IMR-90 (cell line): ENCODE measurements at regions not wholly inside any gene's neighbourhood (a gene's known extent, or its start where the extent isn't known, plus 50 kb on each side); places are given as distances from the start of the nearest gene placed in this dataset.

Experiments used
- ATAC-seq: fragments of 200-7000 bp; cut with Tn5 transposase; 2 replicates; pipeline ENCODE4 v1.9.1; 2020; ENCODE audit warnings: low read depth, mild to moderate bottlenecking, moderate library complexity
- BruUV-seq: library from RNA; stranded (reverse); fragments of 400-500 nt; replicated peaks from 2 replicates; lab custom pipeline; 2021; lab: Mats Ljungman, UMichigan
- CTCF ChIA-PET: fragments of 300-600 bp; formaldehyde crosslinking; extraction: SDS; loops from one replicate; lab custom pipeline; 2021; ENCODE audit warnings: antibody characterized with exemption; lab: Yijun Ruan, JAX
- POLR2A ChIA-PET: fragments of 300-600 bp; sonication (Branson Sonifier 250); formaldehyde crosslinking; loops from one replicate; lab custom pipeline; 2022; ENCODE audit warnings: antibody characterized with exemption; ENCODE audit not compliant: unreplicated experiment; lab: Charles Lee
- DNase-seq: peaks from one replicate; pipeline ENCODE4 v3.0.0; 2013
- H2AFZ ChIP-seq: replicated peaks from 2 replicates; pipeline ENCODE3; 2013; ENCODE audit warnings: low read length, mild to moderate bottlenecking; ENCODE audit not compliant: poor library complexity
- H2AK5ac ChIP-seq: 2 replicates; pipeline ENCODE4 v1.6.1; 2013; ENCODE audit warnings: low read depth, low read length, inconsistent platforms
- H2AK9ac ChIP-seq: replicated peaks from 2 replicates; pipeline ENCODE3; 2013; ENCODE audit warnings: mild to moderate bottlenecking, low read depth, low read length, moderate library complexity; ENCODE audit not compliant: poor library complexity
- H2BK120ac ChIP-seq: 2 replicates; pipeline ENCODE4 v1.6.1; 2013; ENCODE audit warnings: low read depth, low read length, inconsistent platforms
- H2BK15ac ChIP-seq: 3 replicates; pipeline ENCODE4 v1.6.1; 2013; ENCODE audit warnings: low read depth, low read length, inconsistent platforms
- H2BK20ac ChIP-seq: 2 replicates; pipeline ENCODE4 v1.6.1; 2013; ENCODE audit warnings: low read depth, mild to moderate bottlenecking, inconsistent platforms, low read length, moderate library complexity
- H2BK5ac ChIP-seq: 2 replicates; pipeline ENCODE4 v1.6.1; 2013; ENCODE audit warnings: mild to moderate bottlenecking, low read depth, low read length, inconsistent platforms; ENCODE audit not compliant: poor library complexity, severe bottlenecking
- H3K14ac ChIP-seq: replicated peaks from 2 replicates; pipeline ENCODE4 v1.6.1; 2013; ENCODE audit warnings: low read depth, low read length, inconsistent platforms
- H3K18ac ChIP-seq: 2 replicates; pipeline ENCODE4 v1.6.1; 2013; ENCODE audit warnings: low read depth, low read length, control low read depth
- H3K23ac ChIP-seq: 2 replicates; pipeline ENCODE4 v1.6.1; 2013; ENCODE audit warnings: low read depth, low read length, inconsistent platforms
- H3K27ac ChIP-seq: 2 replicates; pipeline ENCODE4 v1.5.1; 2013; ENCODE audit warnings: mild to moderate bottlenecking, control low read depth, low read length; ENCODE audit not compliant: insufficient read depth
- H3K27me3 ChIP-seq: 2 replicates; pipeline ENCODE4 v1.6.1; 2013; ENCODE audit warnings: low read length; ENCODE audit not compliant: control insufficient read depth, insufficient read depth
- H3K36me3 ChIP-seq: 2 replicates; pipeline ENCODE4 v1.6.1; 2013; ENCODE audit warnings: low read length, mixed read lengths; ENCODE audit not compliant: control insufficient read depth, insufficient read depth
- H3K4ac ChIP-seq: 2 replicates; pipeline ENCODE4 v1.6.1; 2013; ENCODE audit warnings: low read depth, low read length, inconsistent platforms
- H3K4me1 ChIP-seq: 2 replicates; pipeline ENCODE4 v1.6.1; 2013; ENCODE audit warnings: low read length, mixed read lengths; ENCODE audit not compliant: control insufficient read depth, insufficient read depth
- H3K4me2 ChIP-seq: 2 replicates; pipeline ENCODE4 v1.6.1; 2013; ENCODE audit warnings: low read depth, mild to moderate bottlenecking, control low read depth, low read length, moderate library complexity
- H3K4me3 ChIP-seq: 2 replicates; pipeline ENCODE4 v1.5.1; 2013; ENCODE audit warnings: low read depth, mild to moderate bottlenecking, control low read depth, low read length, moderate library complexity; ENCODE audit not compliant: insufficient read depth
- H3K56ac ChIP-seq: 2 replicates; pipeline ENCODE4 v1.6.1; 2013; ENCODE audit warnings: low read length, inconsistent platforms; ENCODE audit not compliant: insufficient read depth; ENCODE audit errors: extremely low read depth
- H3K79me1 ChIP-seq, 2 experiments: 2 replicates each; pipeline ENCODE4 v1.6.1; 2013; ENCODE audit warnings: low read length in 2 of 2, inconsistent platforms in 1 of 2, low read depth in 1 of 2
- H3K9ac ChIP-seq: 2 replicates; pipeline ENCODE4 v1.6.1; 2013; ENCODE audit warnings: low read depth, low read length, control low read depth
- H3K9me1 ChIP-seq: 2 replicates; pipeline ENCODE4 v1.6.1; 2013; ENCODE audit warnings: low read length, inconsistent platforms; ENCODE audit not compliant: insufficient read depth
- H3K9me3 ChIP-seq: 2 replicates; pipeline ENCODE4 v1.6.1; 2013; ENCODE audit warnings: low read length; ENCODE audit not compliant: control insufficient read depth, insufficient read depth
- H4K20me1 ChIP-seq: 2 replicates; pipeline ENCODE4 v1.6.1; 2013; ENCODE audit warnings: low read length, inconsistent platforms; ENCODE audit not compliant: insufficient read depth
- H4K5ac ChIP-seq: 2 replicates; pipeline ENCODE4 v1.6.1; 2013; ENCODE audit warnings: mild to moderate bottlenecking, low read depth, low read length, control low read depth
- H4K8ac ChIP-seq, 2 experiments: 2 replicates each; pipeline ENCODE4 v1.6.1; 2013; ENCODE audit warnings: low read depth in 2 of 2, low read length in 2 of 2, control low read depth in 1 of 2, inconsistent platforms in 1 of 2
- H4K91ac ChIP-seq: 2 replicates; pipeline ENCODE4 v1.6.1; 2013; ENCODE audit warnings: low read depth, low read length, inconsistent platforms; ENCODE audit not compliant: insufficient read depth
- BHLHE40 ChIP-seq: fragments of 150-350 bp; IDR thresholded peaks from 2 replicates; pipeline ENCODE4 v1.6.1; 2016; ENCODE audit warnings: mild to moderate bottlenecking, low read depth, low read length
- CEBPB ChIP-seq: IDR thresholded peaks from 2 replicates; pipeline ENCODE4 v1.6.1; 2012; ENCODE audit warnings: low read depth, low read length, improper control_type of control experiment
- CHD1 ChIP-seq: IDR thresholded peaks from 2 replicates; pipeline ENCODE4 v1.6.1; 2012; ENCODE audit warnings: low read depth, low read length, improper control_type of control experiment
- FOS ChIP-seq: fragments of 150-350 bp; IDR thresholded peaks from 2 replicates; pipeline ENCODE4 v1.6.1; 2016; ENCODE audit warnings: low read depth, low read length
- MAFK ChIP-seq: IDR thresholded peaks from 2 replicates; pipeline ENCODE4 v1.6.1; 2012; ENCODE audit warnings: low read depth, low read length, improper control_type of control experiment
- MAZ ChIP-seq: IDR thresholded peaks from 2 replicates; pipeline ENCODE4 v1.6.1; 2012; ENCODE audit warnings: low read depth, mild to moderate bottlenecking, low read length, improper control_type of control experiment, moderate library complexity, borderline replicate concordance
- MXI1 ChIP-seq: IDR thresholded peaks from 2 replicates; pipeline ENCODE4 v1.6.1; 2012; ENCODE audit warnings: low read depth, mild to moderate bottlenecking, low read length, moderate library complexity, borderline replicate concordance
- NFE2L2 ChIP-seq: fragments of 150-350 bp; IDR thresholded peaks from 2 replicates; pipeline ENCODE4 v1.6.1; 2016; ENCODE audit warnings: low read depth, mild to moderate bottlenecking, low read length
- POLR2A ChIP-seq: IDR thresholded peaks from 2 replicates; pipeline ENCODE4 v1.6.1; 2012; ENCODE audit warnings: mild to moderate bottlenecking, low read depth, low read length
- RAD21 ChIP-seq: IDR thresholded peaks from 2 replicates; pipeline ENCODE4 v1.6.1; 2012; ENCODE audit warnings: low read length, improper control_type of control experiment
- RCOR1 ChIP-seq: IDR thresholded peaks from 2 replicates; pipeline ENCODE4 v1.6.1; 2012; ENCODE audit warnings: mild to moderate bottlenecking, low read length, improper control_type of control experiment; ENCODE audit not compliant: insufficient replicate concordance
- RFX5 ChIP-seq: IDR thresholded peaks from 2 replicates; pipeline ENCODE4 v1.8.0; 2012; ENCODE audit warnings: low read depth, mild to moderate bottlenecking, low read length, moderate library complexity
- SMC3 ChIP-seq: fragments of 150-350 bp; IDR thresholded peaks from 2 replicates; pipeline ENCODE4 v1.6.1; 2016; ENCODE audit warnings: low read depth, mild to moderate bottlenecking, antibody characterized with exemption, low read length, moderate library complexity
- WGBS, 2 experiments: methylation state at CpG; one replicate each; pipeline versions ENCODE4 v1.1.5 to v1.1.7; 2013; ENCODE audit warnings: missing lambda C conversion rate in 2 of 2; ENCODE audit not compliant: insufficient read length in 1 of 2; ENCODE audit errors: extremely low coverage in 2 of 2; 5-methylcytosine and 5-hydroxymethylcytosine counted together
- dilution Hi-C: fragments of 300-500 bp; cut with HindIII; formaldehyde crosslinking; loops from one replicate; pipeline ENCODE4 v1.14.3; 2018; ENCODE audit warnings: low sequenced_read_pairs; ENCODE audit not compliant: unreplicated experiment
- in situ Hi-C: fragments of 300-500 bp; cut with MboI; formaldehyde crosslinking; loops from 3 replicates; pipeline ENCODE4 v1.14.3; 2019; ENCODE audit warnings: low sequenced_read_pairs, inconsistent platforms, mixed read lengths
- intact Hi-C: fragments of 100-400 bp; cut with micrococcal nuclease; formaldehyde crosslinking; loops from 2 replicates; pipeline ENCODE4 v1.10.0; 2022
- TF ChIP-seq, protein P1 (sequence below): fragments of 150-350 bp; IDR thresholded peaks from 2 replicates; pipeline ENCODE4 v1.6.1; 2017; ENCODE audit warnings: mild to moderate bottlenecking, antibody characterized with exemption, low read length, low read depth
- TF ChIP-seq, protein P2 (sequence below): conservative IDR thresholded peaks from 2 replicates; pipeline ENCODE4 v1.5.1; 2012; ENCODE audit warnings: mild to moderate bottlenecking, low read depth, low read length, improper control_type of control experiment
- TF ChIP-seq, protein P3 (sequence below): fragments of 150-350 bp; IDR thresholded peaks from 2 replicates; pipeline ENCODE4 v1.6.1; 2016; ENCODE audit warnings: low read depth, mild to moderate bottlenecking, low read length, moderate library complexity, borderline replicate concordance

DNA sequence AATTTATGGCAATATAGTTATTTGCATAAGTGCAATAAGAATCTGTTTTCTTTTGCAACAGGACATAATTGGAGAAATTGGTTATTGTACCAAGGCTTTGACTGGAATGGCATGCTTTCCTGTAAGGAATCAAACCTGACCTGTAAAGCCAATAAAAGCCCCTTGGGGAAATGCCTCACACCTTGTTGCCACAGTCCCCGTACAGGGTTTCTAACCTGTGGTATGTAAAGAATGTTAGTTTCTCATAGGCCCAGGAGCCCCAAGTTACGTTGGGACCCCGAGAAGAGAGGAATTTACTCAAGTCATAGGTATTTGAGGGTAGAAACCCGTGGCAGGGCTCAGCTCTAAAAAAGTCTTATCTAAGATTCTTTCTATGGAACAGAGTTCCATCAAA, 441.4 kb downstream of the IGSF11 start:
- intact Hi-C loops = no loop called here
- H2BK15ac ChIP-seq = no peak overlapping the region
- H2BK5ac ChIP-seq = no peak overlapping the region
- dilution Hi-C loops = no loop called here
- no peak overlapping the region for H3K27ac ChIP-seq
- no peak overlapping the region for H3K4me2 ChIP-seq
- no peak overlapping the region for H3K9ac ChIP-seq
- no peaks in the 10 kb centered on the region for H3K27me3 ChIP-seq
- H4K8ac ChIP-seq = no peak overlapping the region
- no peaks in the 10 kb centered on the region for H3K9me3 ChIP-seq
- H4K91ac ChIP-seq = no peak overlapping the region
- TF ChIP-seq SMC3 (no peak), RFX5 (no peak), CHD1 (no peak), FOS (no peak), POLR2A (no peak), NFE2L2 (no peak), BHLHE40 (no peak), RCOR1 (no peak), MAZ (no peak), MAFK (no peak), MXI1 (no peak), CEBPB (no peak), RAD21 (no peak)
- TF ChIP-seq, protein P1, sequence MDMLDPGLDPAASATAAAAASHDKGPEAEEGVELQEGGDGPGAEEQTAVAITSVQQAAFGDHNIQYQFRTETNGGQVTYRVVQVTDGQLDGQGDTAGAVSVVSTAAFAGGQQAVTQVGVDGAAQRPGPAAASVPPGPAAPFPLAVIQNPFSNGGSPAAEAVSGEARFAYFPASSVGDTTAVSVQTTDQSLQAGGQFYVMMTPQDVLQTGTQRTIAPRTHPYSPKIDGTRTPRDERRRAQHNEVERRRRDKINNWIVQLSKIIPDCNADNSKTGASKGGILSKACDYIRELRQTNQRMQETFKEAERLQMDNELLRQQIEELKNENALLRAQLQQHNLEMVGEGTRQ = no peak
- TF ChIP-seq, protein P2, sequence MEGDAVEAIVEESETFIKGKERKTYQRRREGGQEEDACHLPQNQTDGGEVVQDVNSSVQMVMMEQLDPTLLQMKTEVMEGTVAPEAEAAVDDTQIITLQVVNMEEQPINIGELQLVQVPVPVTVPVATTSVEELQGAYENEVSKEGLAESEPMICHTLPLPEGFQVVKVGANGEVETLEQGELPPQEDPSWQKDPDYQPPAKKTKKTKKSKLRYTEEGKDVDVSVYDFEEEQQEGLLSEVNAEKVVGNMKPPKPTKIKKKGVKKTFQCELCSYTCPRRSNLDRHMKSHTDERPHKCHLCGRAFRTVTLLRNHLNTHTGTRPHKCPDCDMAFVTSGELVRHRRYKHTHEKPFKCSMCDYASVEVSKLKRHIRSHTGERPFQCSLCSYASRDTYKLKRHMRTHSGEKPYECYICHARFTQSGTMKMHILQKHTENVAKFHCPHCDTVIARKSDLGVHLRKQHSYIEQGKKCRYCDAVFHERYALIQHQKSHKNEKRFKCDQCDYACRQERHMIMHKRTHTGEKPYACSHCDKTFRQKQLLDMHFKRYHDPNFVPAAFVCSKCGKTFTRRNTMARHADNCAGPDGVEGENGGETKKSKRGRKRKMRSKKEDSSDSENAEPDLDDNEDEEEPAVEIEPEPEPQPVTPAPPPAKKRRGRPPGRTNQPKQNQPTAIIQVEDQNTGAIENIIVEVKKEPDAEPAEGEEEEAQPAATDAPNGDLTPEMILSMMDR = no peak
- TF ChIP-seq, protein P3, sequence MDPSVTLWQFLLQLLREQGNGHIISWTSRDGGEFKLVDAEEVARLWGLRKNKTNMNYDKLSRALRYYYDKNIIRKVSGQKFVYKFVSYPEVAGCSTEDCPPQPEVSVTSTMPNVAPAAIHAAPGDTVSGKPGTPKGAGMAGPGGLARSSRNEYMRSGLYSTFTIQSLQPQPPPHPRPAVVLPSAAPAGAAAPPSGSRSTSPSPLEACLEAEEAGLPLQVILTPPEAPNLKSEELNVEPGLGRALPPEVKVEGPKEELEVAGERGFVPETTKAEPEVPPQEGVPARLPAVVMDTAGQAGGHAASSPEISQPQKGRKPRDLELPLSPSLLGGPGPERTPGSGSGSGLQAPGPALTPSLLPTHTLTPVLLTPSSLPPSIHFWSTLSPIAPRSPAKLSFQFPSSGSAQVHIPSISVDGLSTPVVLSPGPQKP = no peak
- no peak overlapping the region for H3K4me3 ChIP-seq
- H3K18ac ChIP-seq = no peak overlapping the region
- no peaks in the 10 kb centered on the region for H4K20me1 ChIP-seq
- H2BK120ac ChIP-seq = no peak overlapping the region
- ATAC-seq (no peak), DNase-seq (no peak)
- H3K14ac ChIP-seq = no peak overlapping the region
- no peak overlapping the region for H3K23ac ChIP-seq
- BruUV-seq = no TSS peak
- ChIA-PET POLR2A (no interaction called here), CTCF (no interaction called here)
- H3K4ac ChIP-seq = no peak overlapping the region
- no peak overlapping the region for H2BK20ac ChIP-seq
- in situ Hi-C loops = no loop called here
- no peak overlapping the region for H2AK9ac ChIP-seq
- WGBS, 2 experiments = no CpG with 5 or more reads among the region's 4 CpGs
- no peak overlapping the region for H3K56ac ChIP-seq
- H4K5ac ChIP-seq = no peak overlapping the region
- H3K79me1 ChIP-seq = no peaks in the 10 kb centered on the region
- no peak overlapping the region for H2AK5ac ChIP-seq
- no peaks in the 10 kb centered on the region for H3K4me1 ChIP-seq
- H2AFZ ChIP-seq = no peak overlapping the region
- no peaks in the 10 kb centered on the region for H3K9me1 ChIP-seq
- no peaks in the 10 kb centered on the region for H3K36me3 ChIP-seq
